ENCODE measurements at regions not wholly inside any gene's neighbourhood (a gene's known extent, or its start where the extent isn't known, plus 50 kb on each side); places are given as distances from the start of the nearest gene placed in this dataset.
A peak's percentile ranks its signal among the peaks of the same experiment; 100 is the strongest.

DNA sequence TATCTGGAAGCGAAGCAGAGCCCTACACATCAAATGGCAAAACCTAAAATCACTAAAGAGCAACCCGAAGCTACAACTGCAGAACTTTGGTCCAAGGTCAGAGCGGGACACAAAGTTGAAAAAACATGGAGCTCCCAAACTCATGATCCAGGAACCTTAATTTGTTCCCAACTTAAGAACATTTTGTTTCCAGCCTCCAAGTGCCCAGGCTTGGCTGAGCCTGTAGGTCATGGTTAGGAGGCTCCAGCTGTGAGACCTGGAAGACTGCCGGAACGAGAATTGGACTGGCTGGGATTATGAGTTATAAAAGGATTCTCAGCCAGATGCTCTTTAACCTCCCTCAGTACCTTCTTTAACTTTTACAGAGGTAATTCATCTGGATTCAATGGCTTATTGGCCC lies 349.1 kb upstream of the DDX53 start:
- TF ChIP-seq CTCF (conservative IDR thresholded peaks at IDR 0.05; ENCODE audit: control insufficient read depth, insufficient read depth, low read depth, low read length): no peak
- no peak overlapping the region for H3K4me3 ChIP-seq (ENCODE audit: control insufficient read depth, low read depth, low read length)
- DNase-seq (ENCODE audit: low read depth): no peak

DNA sequence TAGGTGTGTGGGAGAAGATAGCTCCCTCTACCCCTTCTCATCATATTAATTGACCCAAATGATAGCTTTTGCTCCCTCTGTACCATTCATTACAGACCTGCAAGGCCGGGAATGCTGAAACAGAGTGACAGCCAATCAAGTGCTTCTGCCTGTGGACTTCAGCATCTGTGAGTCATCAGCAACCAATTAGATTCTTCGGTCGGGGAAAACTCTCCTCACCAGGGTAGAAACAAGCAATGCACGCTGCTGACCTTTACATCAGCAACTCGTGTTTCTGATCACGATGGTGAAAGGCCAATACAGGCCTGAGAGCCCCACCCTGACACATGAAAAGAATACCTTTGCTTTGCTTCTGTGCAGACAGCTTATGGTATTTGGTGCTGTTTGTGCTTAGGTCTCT lies 347.2 kb upstream of the DDX53 start:
- peak; percentile 57 for DNase-seq (ENCODE audit: low read depth)
- no peak overlapping the region for H3K4me3 ChIP-seq (ENCODE audit: control insufficient read depth, low read depth, low read length)
- no peak for TF ChIP-seq CTCF (conservative IDR thresholded peaks at IDR 0.05; ENCODE audit: control insufficient read depth, insufficient read depth, low read depth, low read length)

DNA sequence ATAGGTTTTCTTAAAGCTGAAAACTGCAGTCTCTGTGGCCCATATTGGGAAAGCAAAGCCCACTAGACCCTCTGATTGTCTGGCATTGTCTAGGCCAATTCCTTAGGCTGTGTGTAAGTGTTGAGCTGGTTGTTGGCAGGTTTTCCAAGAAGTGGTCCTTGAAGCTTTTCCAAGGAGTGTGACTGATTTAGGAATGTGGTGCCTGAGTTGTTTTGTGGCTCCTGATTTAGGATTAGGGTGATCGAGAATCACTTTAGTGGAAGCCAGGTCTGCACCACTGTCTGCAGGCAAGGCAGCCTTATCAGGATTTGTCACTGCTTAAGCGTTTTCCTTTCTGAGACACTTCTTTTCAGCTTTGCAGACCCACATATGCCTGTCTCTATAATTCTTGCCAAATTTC lies 339.0 kb upstream of the DDX53 start:
- DNase-seq (ENCODE audit: low read depth): peak; percentile 4
- H3K4me3 ChIP-seq (ENCODE audit: control insufficient read depth, low read depth, low read length): no peak overlapping the region
- TF ChIP-seq CTCF (conservative IDR thresholded peaks at IDR 0.05; ENCODE audit: control insufficient read depth, insufficient read depth, low read depth, low read length): no peak

GRCh38 chrX:22662776-22663175 lies 337.0 kb upstream of the DDX53 start:
- DNase-seq (ENCODE audit: low read depth): no peak
- H3K4me3 ChIP-seq (ENCODE audit: control insufficient read depth, low read depth, low read length): no peak overlapping the region
- TF ChIP-seq CTCF (conservative IDR thresholded peaks at IDR 0.05; ENCODE audit: control insufficient read depth, insufficient read depth, low read depth, low read length): no peak

DNA sequence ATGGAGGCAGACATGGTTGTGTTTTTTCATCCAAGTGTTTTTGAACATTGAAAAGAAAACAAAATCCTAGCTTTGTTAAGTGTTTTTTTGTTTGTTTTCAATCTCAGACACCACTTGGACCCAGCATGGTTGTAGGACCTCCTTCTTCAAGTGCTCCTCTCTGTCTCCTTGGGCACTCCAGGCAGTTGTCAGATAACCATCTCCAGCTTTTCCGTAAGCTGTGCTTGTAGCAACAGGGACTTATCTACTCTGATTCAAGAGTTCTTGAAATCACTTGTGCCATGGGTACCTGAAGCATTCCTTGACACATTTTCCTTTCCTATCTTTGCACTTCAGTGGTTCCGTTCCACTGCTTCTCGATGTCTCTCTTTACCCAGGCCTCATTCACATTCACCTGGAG lies 334.9 kb upstream of the DDX53 start:
- TF ChIP-seq CTCF (conservative IDR thresholded peaks at IDR 0.05; ENCODE audit: control insufficient read depth, insufficient read depth, low read depth, low read length): no peak
- H3K4me3 ChIP-seq (ENCODE audit: control insufficient read depth, low read depth, low read length): no peak overlapping the region
- no peak for DNase-seq (ENCODE audit: low read depth)

GRCh38 chrX:22665818-22666217 lies 333.9 kb upstream of the DDX53 start:
- TF ChIP-seq CTCF (conservative IDR thresholded peaks at IDR 0.05; ENCODE audit: control insufficient read depth, insufficient read depth, low read depth, low read length): no peak
- no peak overlapping the region for H3K4me3 ChIP-seq (ENCODE audit: control insufficient read depth, low read depth, low read length)
- DNase-seq (ENCODE audit: low read depth): no peak

GRCh38 chrX:22666441-22666840 lies 333.3 kb upstream of the DDX53 start:
- DNase-seq (ENCODE audit: low read depth): peak; percentile 61
- no peak overlapping the region for H3K4me3 ChIP-seq (ENCODE audit: control insufficient read depth, low read depth, low read length)
- peak; percentile 36 for TF ChIP-seq CTCF (conservative IDR thresholded peaks at IDR 0.05; ENCODE audit: control insufficient read depth, insufficient read depth, low read depth, low read length)
